Epithelial cell of esophagus (primary cell): ENCODE measurements at regions not wholly inside any gene's neighbourhood (a gene's known extent, or its start where the extent isn't known, plus 50 kb on each side); places are given as distances from the start of the nearest gene placed in this dataset.

ENCODE experiments used
- DNase-seq: peaks from one replicate; pipeline ENCODE4 v3.0.0; 2010; ENCODE audit warnings: low read depth
- H3K4me3 ChIP-seq: 2 replicates; pipeline ENCODE4 v1.5.1; 2011; ENCODE audit warnings: mild to moderate bottlenecking, low read length, control low read depth
- CTCF ChIP-seq: IDR thresholded peaks from 2 replicates; pipeline ENCODE4 v1.5.1; 2011; ENCODE audit warnings: low read depth, mild to moderate bottlenecking, low read length, control low read depth, inconsistent platforms; ENCODE audit not compliant: insufficient read depth; ENCODE audit errors: missing control alignments

- no peak overlapping the region for H3K4me3 ChIP-seq
- no peak for TF ChIP-seq CTCF
- DNase-seq, result peak; percentile 12
Observed at GRCh38 chr4:43682551-43682950, 766.1 kb downstream of the KCTD8 start.

- no peak for TF ChIP-seq CTCF
- peak; percentile 64 for DNase-seq
- no peak overlapping the region for H3K4me3 ChIP-seq
Observed at GRCh38 chr4:43690116-43690515, 758.5 kb downstream of the KCTD8 start.

GRCh38 chr4:43693876-43694275 is 754.7 kb downstream of the KCTD8 start:
- no peak for TF ChIP-seq CTCF
- no peak overlapping the region for H3K4me3 ChIP-seq
- no peak for DNase-seq

GRCh38 chr4:43709443-43709842 is 739.2 kb downstream of the KCTD8 start:
- no peak overlapping the region for H3K4me3 ChIP-seq
- DNase-seq, result no peak
- peak; percentile 20 for TF ChIP-seq CTCF

- TF ChIP-seq CTCF, result no peak
- H3K4me3 ChIP-seq, result no peak overlapping the region
- DNase-seq, result no peak
Observed at GRCh38 chr4:43716721-43717395, 731.8 kb downstream of the KCTD8 start.

GRCh38 chr4:43718369-43718768 is 730.2 kb downstream of the KCTD8 start:
- no peak for TF ChIP-seq CTCF
- H3K4me3 ChIP-seq, result no peak overlapping the region
- DNase-seq, result no peak

GRCh38 chr4:43732829-43733426 is 715.7 kb downstream of the KCTD8 start:
- H3K4me3 ChIP-seq, result no peak overlapping the region
- TF ChIP-seq CTCF, result no peak
- no peak for DNase-seq
